ENCODE measurements at regions not wholly inside any gene's neighbourhood (a gene's known extent, or its start where the extent isn't known, plus 50 kb on each side); places are given as distances from the start of the nearest gene placed in this dataset.
"Not testable (repeated sequence)": the region's sequence is repeated elsewhere in the genome, so short reads cannot be mapped to it uniquely, and the experiment has no call there.

GRCh38 chr16:77488652-77489051 lies 53.8 kb upstream of the ADAMTS18 start:
- DNase-seq, result no peak

GRCh38 chr16:77491091-77491490 lies 56.3 kb upstream of the ADAMTS18 start:
- no peak for DNase-seq

- no peak for DNase-seq
Observed at GRCh38 chr16:77496934-77497333, 62.1 kb upstream of the ADAMTS18 start.

GRCh38 chr16:77499373-77500285 lies 64.8 kb upstream of the ADAMTS18 start:
- DNase-seq, result no peak

GRCh38 chr16:77500286-77500598 lies 65.4 kb upstream of the ADAMTS18 start:
- no peak for DNase-seq

- no peak for DNase-seq
Observed at GRCh38 chr16:77500934-77501664, 66.3 kb upstream of the ADAMTS18 start.

GRCh38 chr16:77502448-77502847 lies 67.6 kb upstream of the ADAMTS18 start:
- DNase-seq, result no peak

- DNase-seq, result not testable (repeated sequence)
Observed at GRCh38 chr16:77506492-77506891, 71.7 kb upstream of the ADAMTS18 start.

GRCh38 chr16:77509051-77509450 lies 74.2 kb upstream of the ADAMTS18 start:
- no peak for DNase-seq

GRCh38 chr16:77509796-77510195 lies 75.0 kb upstream of the ADAMTS18 start:
- DNase-seq, result no peak

- DNase-seq, result no peak
Observed at GRCh38 chr16:77511053-77511452, 76.2 kb upstream of the ADAMTS18 start.

GRCh38 chr16:77514500-77515220 lies 79.8 kb upstream of the ADAMTS18 start:
- DNase-seq, result no peak

- DNase-seq, result not testable (repeated sequence)
Observed at GRCh38 chr16:77525226-77525625, 90.4 kb upstream of the ADAMTS18 start.

- no peak for DNase-seq
Observed at GRCh38 chr16:77531752-77532151, 96.9 kb upstream of the ADAMTS18 start.

GRCh38 chr16:77536809-77537208 lies 102.0 kb upstream of the ADAMTS18 start:
- no peak for DNase-seq

- no peak for DNase-seq
Observed at GRCh38 chr16:77539421-77540034, 104.7 kb upstream of the ADAMTS18 start.

- no peak for DNase-seq
Observed at GRCh38 chr16:77540646-77541045, 105.8 kb upstream of the ADAMTS18 start.

- DNase-seq, result no peak
Observed at GRCh38 chr16:77541165-77541564, 106.3 kb upstream of the ADAMTS18 start.

GRCh38 chr16:77548151-77548550 lies 113.3 kb upstream of the ADAMTS18 start:
- DNase-seq, result no peak

- DNase-seq, result no peak
Observed at GRCh38 chr16:77548766-77549165, 113.9 kb upstream of the ADAMTS18 start.

GRCh38 chr16:77549876-77550275 lies 115.0 kb upstream of the ADAMTS18 start:
- no peak for DNase-seq

GRCh38 chr16:77551357-77551756 lies 116.5 kb upstream of the ADAMTS18 start:
- no peak for DNase-seq

- DNase-seq, result no peak
Observed at GRCh38 chr16:77553130-77553529, 118.3 kb upstream of the ADAMTS18 start.
